Stimulated activated CD8-positive, alpha-beta memory T cell treated with anti-CD3 and anti-CD28 coated beads, Interleukin-4, amount 100 ng/mL, for 1 hour (primary cell): ENCODE measurements at regions not wholly inside any gene's neighbourhood (a gene's known extent, or its start where the extent isn't known, plus 50 kb on each side); places are given as distances from the start of the nearest gene placed in this dataset.
"Not testable (repeated sequence)": the region's sequence is repeated elsewhere in the genome, so short reads cannot be mapped to it uniquely, and the experiment has no call there.

ENCODE experiments used
- DNase-seq, 2 donors: peaks; one replicate each; pipeline ENCODE4 v3.0.0-alpha.2; 2020; ENCODE audit warnings: low read depth in 2 of 2, low spot score in 1 of 2

- DNase-seq, result no peak
Measured at GRCh38 chr5:108461628-108462367, 79.9 kb upstream of the FBXL17 start.

DNA sequence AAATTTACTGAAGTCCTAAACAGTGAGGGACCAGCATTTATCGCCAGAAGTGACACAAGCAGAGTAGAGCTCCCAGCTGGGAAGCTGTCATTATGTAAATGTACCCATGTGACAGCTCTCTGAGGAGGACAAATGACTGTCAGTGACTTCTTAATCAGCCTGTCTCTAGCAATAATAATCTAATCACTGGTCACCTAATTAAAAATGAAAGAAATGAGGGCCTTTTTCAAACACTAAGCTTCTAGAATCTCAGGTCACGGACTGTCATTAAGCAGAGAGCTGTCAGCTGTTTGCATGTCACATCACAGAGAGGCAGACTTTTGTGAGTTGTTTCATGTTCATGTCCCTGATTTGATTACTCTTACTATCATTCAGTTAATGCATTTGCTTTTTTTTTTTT lies 77.9 kb upstream of the FBXL17 start:
- DNase-seq, result no peak

GRCh38 chr5:108451269-108451668 lies 69.4 kb upstream of the FBXL17 start:
- DNase-seq, result no peak

GRCh38 chr5:108444130-108444529 lies 62.2 kb upstream of the FBXL17 start:
- DNase-seq, result not testable (repeated sequence)

GRCh38 chr5:108442063-108442651 lies 60.3 kb upstream of the FBXL17 start:
- DNase-seq, result not testable (repeated sequence)

GRCh38 chr5:108437425-108437824 lies 55.5 kb upstream of the FBXL17 start:
- no peak for DNase-seq

- DNase-seq, result no peak
Measured at GRCh38 chr5:108436696-108437095, 54.8 kb upstream of the FBXL17 start.

GRCh38 chr5:108433600-108433999 lies 51.7 kb upstream of the FBXL17 start:
- no peak for DNase-seq

DNA sequence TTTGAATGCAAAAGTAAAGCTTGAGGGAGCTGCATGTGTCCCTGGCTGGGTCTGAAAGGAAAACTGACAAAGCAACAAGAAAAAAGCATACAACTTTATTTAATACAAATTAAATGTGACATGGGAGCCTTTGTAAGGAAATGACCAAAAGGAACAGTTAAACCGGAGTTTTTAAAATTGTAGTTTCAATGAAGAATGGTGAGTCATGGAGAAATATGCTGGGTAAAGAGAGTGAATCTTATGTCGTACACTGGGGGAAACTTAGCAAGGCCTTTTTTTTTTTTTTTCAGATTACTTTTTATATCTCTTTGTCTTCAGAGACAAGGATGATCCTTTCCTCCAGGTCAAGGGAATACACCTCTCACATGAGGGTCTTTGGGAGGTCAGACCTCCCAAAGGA lies 50.1 kb upstream of the FBXL17 start:
- no peak for DNase-seq
